K562 (cell line): ENCODE measurements at regions not wholly inside any gene's neighbourhood (a gene's known extent, or its start where the extent isn't known, plus 50 kb on each side); places are given as distances from the start of the nearest gene placed in this dataset.

Experiments used
- ATAC-seq: fragments of 200-7000 bp; cut with Tn5 transposase; 3 replicates; pipeline ENCODE4 v1.9.1; 2020; ENCODE audit warnings: moderate library complexity
- BruUV-seq: library from RNA; stranded (reverse); fragments of 400-500 nt; replicated peaks from 2 replicates; lab custom pipeline; 2021; lab: Mats Ljungman, UMichigan
- CTCF ChIA-PET: fragments of 300-600 bp; formaldehyde crosslinking; extraction: SDS; loops from one replicate; lab custom pipeline; 2021; ENCODE audit warnings: low intra/inter-chr PET ratio; lab: Yijun Ruan, JAX
- POLR2A ChIA-PET: fragments of 300-600, 350-650 bp; sonication (Branson Sonifier 250); formaldehyde crosslinking; extraction: SDS; loops from one replicate; lab custom pipeline; 2021; ENCODE audit warnings: antibody characterized with exemption, inconsistent platforms; lab: Yijun Ruan, JAX
- DNase-seq, 4 experiments: peaks; one replicate each; pipeline versions ENCODE4 v3.0.0 to v3.0.0-alpha.2; 2011 to 2018; ENCODE audit warnings: low spot score in 3 of 4, mixed read lengths in 3 of 4; ENCODE audit errors: extremely low read depth in 1 of 4
- FAIRE-seq: peaks from 2 replicates; lab custom pipeline; 2011; peaks lifted over from hg19 to GRCh38; lab: Jason Lieb, UNC
- H2AFZ ChIP-seq: 2 replicates; pipeline ENCODE4 v1.6.0; 2011; ENCODE audit warnings: low read depth, low read length, control low read depth, inconsistent platforms
- H3K27ac ChIP-seq: fragments of 200-600 bp; 3 replicates; pipeline ENCODE4 v1.8.0; 2011; ENCODE audit warnings: low read depth, mild to moderate bottlenecking, control low read depth, inconsistent platforms, low read length, moderate library complexity, mixed read lengths; ENCODE audit errors: extremely low read depth
- H3K27me3 ChIP-seq, 2 experiments: fragments of 300-600 bp in 1 of 2; 2 replicates in 1 of 2; 3 replicates in 1 of 2; pipeline versions ENCODE4 v1.6.0 to v1.8.0; 2011; ENCODE audit warnings: inconsistent platforms in 2 of 2, low read length in 2 of 2, mild to moderate bottlenecking in 1 of 2, mixed read lengths in 1 of 2, moderate library complexity in 1 of 2; ENCODE audit not compliant: control insufficient read depth in 2 of 2, insufficient read depth in 2 of 2
- H3K36me3 ChIP-seq: fragments of 300-600 bp; 3 replicates; pipeline ENCODE4 v1.8.0; 2011; ENCODE audit warnings: mild to moderate bottlenecking, low read length, inconsistent platforms; ENCODE audit not compliant: control insufficient read depth, insufficient read depth
- H3K4me1 ChIP-seq, 2 experiments: fragments of 200-600 bp in 1 of 2; replicated peaks in 1 of 2; 2 replicates in 1 of 2; 3 replicates in 1 of 2; pipeline versions ENCODE4 v1.5.1 to v1.8.0; 2011; ENCODE audit warnings: inconsistent platforms in 2 of 2, low read length in 2 of 2, mild to moderate bottlenecking in 1 of 2, mixed read lengths in 1 of 2, moderate library complexity in 1 of 2; ENCODE audit not compliant: control insufficient read depth in 2 of 2, insufficient read depth in 2 of 2
- H3K4me2 ChIP-seq: 2 replicates; pipeline ENCODE4 v1.6.1; 2011; ENCODE audit warnings: low read length, control low read depth, inconsistent platforms, mixed read lengths; ENCODE audit not compliant: insufficient read depth
- H3K4me3 ChIP-seq: fragments of 200-600 bp; sonication (generic), shearing (Covaris generic); 2 replicates; pipeline ENCODE4 v1.5.1; 2016; ENCODE audit warnings: control low read depth, inconsistent platforms
- H3K79me2 ChIP-seq: fragments of 200-600 bp; 3 replicates; pipeline ENCODE4 v1.8.0; 2011; ENCODE audit warnings: low read length, inconsistent platforms; ENCODE audit not compliant: control insufficient read depth, insufficient read depth
- H3K9ac ChIP-seq, 2 experiments: 2 replicates each; pipeline versions ENCODE4 v1.6.0 to v1.6.1; 2011; ENCODE audit warnings: low read depth in 2 of 2, low read length in 2 of 2, control low read depth in 1 of 2, inconsistent platforms in 1 of 2, mild to moderate bottlenecking in 1 of 2, mixed read lengths in 1 of 2; ENCODE audit not compliant: insufficient read depth in 1 of 2
- H3K9me1 ChIP-seq: one replicate; pipeline ENCODE4 v1.6.0; 2011; ENCODE audit warnings: inconsistent platforms, mild to moderate bottlenecking, low read length, moderate library complexity; ENCODE audit not compliant: control insufficient read depth, insufficient read depth
- H3K9me3 ChIP-seq: replicated peaks from 2 replicates; pipeline ENCODE4 v1.5.1; 2011; ENCODE audit warnings: low read depth, low read length, inconsistent platforms; ENCODE audit not compliant: control insufficient read depth, insufficient read depth
- H4K20me1 ChIP-seq: replicated peaks from 2 replicates; pipeline ENCODE4 v1.6.1; 2011; ENCODE audit warnings: low read length, inconsistent platforms, mixed read lengths; ENCODE audit not compliant: control insufficient read depth, insufficient read depth
- CBFA2T3 ChIP-seq: fragments of 450-650 bp; IDR thresholded peaks from 2 replicates; pipeline ENCODE4 v1.6.1; 2017
- ETV5 ChIP-seq: sonication (generic); formaldehyde crosslinking; IDR thresholded peaks from 2 replicates; pipeline ENCODE4 v1.4.0; 2020; ENCODE audit warnings: low read depth, mild to moderate bottlenecking, missing genetic modification reagents
- HSF4 ChIP-seq: fragments of 250-450 bp; sonication (Bioruptor Pico); IDR thresholded peaks from 2 replicates; pipeline ENCODE4 v2.1.2; 2022; ENCODE audit warnings: mild to moderate bottlenecking, moderate library complexity, borderline replicate concordance
- MAFG ChIP-seq: fragments of 450-650 bp; conservative IDR thresholded peaks from 2 replicates; pipeline ENCODE4 v1.6.1; 2016; ENCODE audit warnings: missing genetic modification characterization, missing compliant biosample characterization
- MBD2 ChIP-seq: sonication (generic); IDR thresholded peaks from 2 replicates; pipeline ENCODE4 v1.6.1; 2016; ENCODE audit warnings: low read depth, borderline replicate concordance
- PHF21A ChIP-seq: fragments of 450-650 bp; IDR thresholded peaks from 2 replicates; pipeline ENCODE4 v1.6.1; 2017; ENCODE audit warnings: low read depth, borderline replicate concordance
- PHTF2 ChIP-seq: fragments of 250-450 bp; sonication (Bioruptor Pico); IDR thresholded peaks from 2 replicates; pipeline ENCODE4 v1.5.0; 2021; ENCODE audit warnings: mild to moderate bottlenecking
- RFX5 ChIP-seq: IDR thresholded peaks from 2 replicates; pipeline ENCODE4 v1.6.1; 2011; ENCODE audit warnings: low read depth, mild to moderate bottlenecking, improper control_type of control experiment, low read length
- TAF15 ChIP-seq: fragments of 200-400 bp; formaldehyde crosslinking; IDR thresholded peaks from 2 replicates; pipeline ENCODE4 v1.6.1; 2017; ENCODE audit warnings: mild to moderate bottlenecking, low read depth, low read length, moderate library complexity
- TFAM ChIP-seq: fragments of 250-450 bp; sonication (Bioruptor Pico); conservative IDR thresholded peaks from 2 replicates; pipeline ENCODE4 v1.5.0; 2021; ENCODE audit warnings: mild to moderate bottlenecking, moderate library complexity
- YY1 ChIP-seq, 3 experiments: IDR thresholded peaks; 2 replicates each; pipeline ENCODE4 v1.6.1; 2011; ENCODE audit warnings: low read length in 2 of 3, mild to moderate bottlenecking in 2 of 3, moderate library complexity in 2 of 3, borderline replicate concordance in 1 of 3, control low read depth in 1 of 3, low read depth in 1 of 3; ENCODE audit not compliant: insufficient read depth in 3 of 3, insufficient replicate concordance in 2 of 3, control insufficient read depth in 1 of 3, insufficient read length in 1 of 3; ENCODE audit errors: extremely low read depth in 1 of 3
- ZNF274 ChIP-seq: IDR thresholded peaks from 2 replicates; pipeline ENCODE4 v1.6.1; 2011; ENCODE audit warnings: low read depth, mild to moderate bottlenecking, low read length, moderate library complexity, borderline replicate concordance
- ZNF398 ChIP-seq: fragments of 250-450 bp; sonication (Bioruptor Pico); IDR thresholded peaks from 2 replicates; pipeline ENCODE4 v1.8.0; 2021; ENCODE audit warnings: moderate library complexity, mild to moderate bottlenecking, inconsistent platforms
- ZNF507 ChIP-seq: conservative IDR thresholded peaks from 2 replicates; pipeline ENCODE4 v1.6.1; 2017; ENCODE audit warnings: missing genetic modification characterization, missing compliant biosample characterization
- ZNF57 ChIP-seq: fragments of 450-650 bp; formaldehyde crosslinking; IDR thresholded peaks from 2 replicates; pipeline ENCODE4 v1.4.0; 2020; ENCODE audit warnings: mild to moderate bottlenecking, moderate library complexity
- ZZZ3 ChIP-seq: fragments of 450-650 bp; IDR thresholded peaks from 2 replicates; pipeline ENCODE4 v1.6.1; 2016; ENCODE audit warnings: antibody characterized with exemption, mild to moderate bottlenecking, moderate library complexity
- WGBS: fragments of 100-300 bp; shearing (Covaris generic); methylation state at CpG from one replicate; pipeline ENCODE4 v1.1.6; 2016; ENCODE audit warnings: low coverage, mixed read lengths; ENCODE audit not compliant: insufficient coverage; ENCODE audit errors: missing lambda C conversion rate; 5-methylcytosine and 5-hydroxymethylcytosine counted together
- in situ Hi-C: fragments of 300-500 bp; cut with MboI; formaldehyde crosslinking; loops from 4 replicates; pipeline ENCODE4 v1.15.0; 2018; ENCODE audit warnings: inconsistent platforms, mixed read lengths
- intact Hi-C: fragments of 100-400 bp; cut with micrococcal nuclease; formaldehyde crosslinking; loops from 2 replicates; pipeline ENCODE4 v1.14.2; 2022

GRCh38 chr22:49195636-49196035, 632.0 kb downstream of the BRD1 start:
- ChIA-PET CTCF (no interaction called here), POLR2A (no interaction called here)
- Histone ChIP-seq H3K79me2 (no peaks in the 10 kb centered on the region), H3K4me2 (no peak overlapping the region), H3K4me1 (no peaks in the 10 kb centered on the region), H3K9me3 (no peaks in the 10 kb centered on the region), H3K4me3 (no peak overlapping the region), H3K27me3 (peaks cover 0 to 31% of the 10 kb centered on the region in 2 experiments; a peak in 3 of 5 replicates), H3K36me3 (no peaks in the 10 kb centered on the region), H3K9ac (no peak overlapping the region), H4K20me1 (0 out of 2 replicates have a peak, but pooled peaks cover 8% of the 10 kb centered on the region), H2AFZ (no peak overlapping the region), H3K27ac (no peak overlapping the region), H3K9me1 (no peaks in the 10 kb centered on the region)
- in situ Hi-C loops (no loop called here), intact Hi-C loops (no loop called here)
- BruUV-seq, result no TSS peak
- ATAC-seq, result no peak
- 0% methylated on average over 5 of the region's 14 CpGs for WGBS
- TF ChIP-seq HSF4 (CRISPR knock-in tag) (no peak), ZNF507 (tag) (no peak), ETV5 (CRISPR knock-in tag) (no peak), PHTF2 (CRISPR knock-in tag) (no peak)
- FAIRE-seq, result no peak
- DNase-seq, result no peak

GRCh38 chr22:49193901-49194465, 633.7 kb downstream of the BRD1 start:
- Histone ChIP-seq H3K4me3 (no peak overlapping the region), H3K4me1 (no peaks in the 10 kb centered on the region), H3K9me3 (no peaks in the 10 kb centered on the region), H4K20me1 (0 out of 2 replicates have a peak, but pooled peaks cover 4% of the 10 kb centered on the region), H3K9me1 (no peaks in the 10 kb centered on the region), H2AFZ (no peak overlapping the region), H3K79me2 (no peaks in the 10 kb centered on the region), H3K9ac (no peak overlapping the region), H3K36me3 (no peaks in the 10 kb centered on the region), H3K4me2 (no peak overlapping the region), H3K27me3 (peaks cover 0 to 31% of the 10 kb centered on the region in 2 experiments; a peak in 3 of 5 replicates), H3K27ac (no peak overlapping the region)
- ATAC-seq, result no peak
- BruUV-seq, result no TSS peak
- 0% methylated on average over 5 of the region's 13 CpGs for WGBS
- no peak for FAIRE-seq
- intact Hi-C loops (no loop called here), in situ Hi-C loops (no loop called here)
- DNase-seq, result no peak
- ChIA-PET CTCF (no interaction called here), POLR2A (interaction anchor here (1.1 kb wide), 1 partner anchor 17 kb away, joined by 3 read pairs; no protein-coding TSS in a partner anchor)
- no peak for TF ChIP-seq ZNF274
- TF ChIP-seq ZNF398 (CRISPR knock-in tag), result no peak
- TF ChIP-seq PHF21A, result no peak
- TF ChIP-seq MBD2, result no peak
- TF ChIP-seq ZZZ3, result no peak
- no peak for TF ChIP-seq TAF15
- TF ChIP-seq ZNF57, result no peak
- no peak for TF ChIP-seq RFX5
- TF ChIP-seq MAFG, result no peak
- TF ChIP-seq CBFA2T3, result no peak
- no peak for TF ChIP-seq YY1 (IDR thresholded peaks at IDR 0.05; ENCODE audit: borderline replicate concordance in 1 of 3, control insufficient read depth in 1 of 3, extremely low read depth in 1 of 3, insufficient read depth in 3 of 3, insufficient read length in 1 of 3, insufficient replicate concordance in 2 of 3, low read depth in 1 of 3, low read length in 2 of 3)
- no peak for TF ChIP-seq TFAM (CRISPR knock-in tag)
